Aorta (tissue), 5 donors: ENCODE measurements at regions not wholly inside any gene's neighbourhood (a gene's known extent, or its start where the extent isn't known, plus 50 kb on each side); places are given as distances from the start of the nearest gene placed in this dataset.

Source experiments
- ATAC-seq: fragments of 200-7000 bp; cut with Tn5 transposase; one replicate; pipeline ENCODE4 v1.9.1; 2022; ENCODE audit warnings: moderate library complexity; ENCODE audit not compliant: low FRiP score
- DNase-seq, 2 donors: peaks; one replicate each; pipeline ENCODE4 v3.0.0-alpha.2; 2020
- H3K27ac ChIP-seq, 2 donors: one replicate each; pipeline ENCODE4 v1.5.1; 2013; ENCODE audit warnings: low read length in 2 of 2, mild to moderate bottlenecking in 2 of 2, moderate library complexity in 2 of 2, control low read depth in 1 of 2, inconsistent platforms in 1 of 2, low read depth in 1 of 2
- H3K27me3 ChIP-seq, 2 donors: one replicate each; pipeline ENCODE4 v1.6.1; 2013; ENCODE audit warnings: control low read depth in 1 of 2, low read length in 1 of 2, mild to moderate bottlenecking in 1 of 2, moderate library complexity in 1 of 2; ENCODE audit not compliant: insufficient read depth in 2 of 2, control insufficient read depth in 1 of 2
- H3K36me3 ChIP-seq, 2 donors: one replicate each; pipeline ENCODE4 v1.6.1; 2013; ENCODE audit warnings: control low read depth in 1 of 2, low read length in 1 of 2, mild to moderate bottlenecking in 1 of 2; ENCODE audit not compliant: insufficient read depth in 2 of 2, control insufficient read depth in 1 of 2
- H3K4me1 ChIP-seq, 2 donors: one replicate each; pipeline ENCODE4 v1.6.1; 2013; ENCODE audit warnings: low read length in 2 of 2, control low read depth in 1 of 2, mild to moderate bottlenecking in 1 of 2, moderate library complexity in 1 of 2; ENCODE audit not compliant: insufficient read depth in 2 of 2, control insufficient read depth in 1 of 2
- H3K4me3 ChIP-seq, 2 donors: one replicate each; pipeline ENCODE4 v1.5.1; 2013; ENCODE audit warnings: low read length in 2 of 2, control low read depth in 1 of 2, mild to moderate bottlenecking in 1 of 2
- H3K9me3 ChIP-seq: one replicate; pipeline ENCODE4 v1.6.1; 2013; ENCODE audit warnings: mild to moderate bottlenecking, low read length; ENCODE audit not compliant: control insufficient read depth
- WGBS, 2 donors: extraction: QIAGEN DNeasy Blood & Tissue Kit; methylation state at CpG; one replicate each; pipeline ENCODE4 v1.1.7; 2013; 5-methylcytosine and 5-hydroxymethylcytosine counted together
- intact Hi-C, 2 donors: fragments of 100-400 bp; cut with DNase I; formaldehyde crosslinking; loops; one replicate each; pipeline versions ENCODE4 v1.14.2 to v1.15.0; 2022
- donor health status: healthy with polysubstance abuse.
- donor health status: Bipolar disorder and iron deficiency.
- donor health status: DM: no; HTN: no; CAD: no.
- donor health status: DM: no; HTN: no; CAD: no.
- donor health status: DM: yes; HTN: yes; CAD: no.

GRCh38 chr7:131141443-131141967 lies 186.2 kb upstream of the MKLN1 start:
- H3K36me3 ChIP-seq: no peaks in the 10 kb centered on the region
- H3K9me3 ChIP-seq: no peaks in the 10 kb centered on the region
- ATAC-seq (no peak), DNase-seq (no peak)
- intact Hi-C loops: no loop called here
- no peaks in the 10 kb centered on the region for H3K4me1 ChIP-seq
- no peak overlapping the region for H3K27ac ChIP-seq
- 85 to 87% methylated on average over 6 of the region's 6 CpGs for WGBS, 2 donors
- no peaks in the 10 kb centered on the region for H3K27me3 ChIP-seq
- no peak overlapping the region for H3K4me3 ChIP-seq

GRCh38 chr7:131143869-131144268 lies 183.8 kb upstream of the MKLN1 start:
- 93 to 98% methylated on average over 4 of the region's 4 CpGs for WGBS, 2 donors
- intact Hi-C loops: no loop called here
- no peaks in the 10 kb centered on the region for H3K36me3 ChIP-seq
- no peak overlapping the region for H3K4me3 ChIP-seq
- no peak overlapping the region for H3K27ac ChIP-seq
- ATAC-seq (no peak), DNase-seq (no peak)
- H3K27me3 ChIP-seq: no peaks in the 10 kb centered on the region
- no peaks in the 10 kb centered on the region for H3K4me1 ChIP-seq
- H3K9me3 ChIP-seq: no peaks in the 10 kb centered on the region

GRCh38 chr7:131145026-131145425 lies 182.7 kb upstream of the MKLN1 start:
- H3K27ac ChIP-seq: no peak overlapping the region
- H3K36me3 ChIP-seq: no peaks in the 10 kb centered on the region
- ATAC-seq (no peak), DNase-seq (no peak)
- no peaks in the 10 kb centered on the region for H3K4me1 ChIP-seq
- WGBS, 2 donors: 85 to 90% methylated on average over 8 of the region's 8 CpGs
- H3K4me3 ChIP-seq: no peak overlapping the region
- no peaks in the 10 kb centered on the region for H3K27me3 ChIP-seq
- intact Hi-C loops: no loop called here
- no peaks in the 10 kb centered on the region for H3K9me3 ChIP-seq

- Histone ChIP-seq H3K4me1 (no peaks in the 10 kb centered on the region), H3K9me3 (no peaks in the 10 kb centered on the region), H3K4me3 (no peak overlapping the region), H3K27ac (no peak overlapping the region), H3K27me3 (no peaks in the 10 kb centered on the region), H3K36me3 (no peaks in the 10 kb centered on the region)
- intact Hi-C loops: no loop called here
- DNase-seq (no peak), ATAC-seq (no peak)
- WGBS, 2 donors: 61 to 62% methylated on average over 3 of the region's 3 CpGs
These were observed 181.9 kb upstream of the MKLN1 start for GRCh38 chr7:131145770-131146169.

GRCh38 chr7:131147604-131148003 lies 180.1 kb upstream of the MKLN1 start:
- intact Hi-C loops: no loop called here
- DNase-seq (no peak), ATAC-seq (no peak)
- Histone ChIP-seq H3K36me3 (no peaks in the 10 kb centered on the region), H3K27ac (no peak overlapping the region), H3K9me3 (no peaks in the 10 kb centered on the region), H3K27me3 (no peaks in the 10 kb centered on the region), H3K4me1 (no peaks in the 10 kb centered on the region), H3K4me3 (no peak overlapping the region)

GRCh38 chr7:131148258-131148657 lies 179.4 kb upstream of the MKLN1 start:
- 94% methylated on average over 4 of the region's 4 CpGs for WGBS, 2 donors
- H3K4me3 ChIP-seq: no peak overlapping the region
- H3K27ac ChIP-seq: no peak overlapping the region
- intact Hi-C loops: no loop called here
- H3K27me3 ChIP-seq: no peaks in the 10 kb centered on the region
- ATAC-seq (no peak), DNase-seq (no peak)
- H3K36me3 ChIP-seq: no peaks in the 10 kb centered on the region
- H3K4me1 ChIP-seq: no peaks in the 10 kb centered on the region
- no peaks in the 10 kb centered on the region for H3K9me3 ChIP-seq

GRCh38 chr7:131148708-131149428 lies 178.8 kb upstream of the MKLN1 start:
- Histone ChIP-seq H3K36me3 (no peaks in the 10 kb centered on the region), H3K4me3 (no peak overlapping the region), H3K9me3 (no peaks in the 10 kb centered on the region), H3K27me3 (no peaks in the 10 kb centered on the region), H3K27ac (no peak overlapping the region), H3K4me1 (no peaks in the 10 kb centered on the region)
- intact Hi-C loops: no loop called here
- ATAC-seq (no peak), DNase-seq (no peak)
- 80 to 83% methylated on average over 10 of the region's 10 CpGs for WGBS, 2 donors

- intact Hi-C loops: no loop called here
- H3K27me3 ChIP-seq: no peaks in the 10 kb centered on the region
- DNase-seq: no peak
- no peak overlapping the region for H3K4me3 ChIP-seq
- no peaks in the 10 kb centered on the region for H3K36me3 ChIP-seq
- H3K27ac ChIP-seq: no peak overlapping the region
- H3K9me3 ChIP-seq: no peaks in the 10 kb centered on the region
- H3K4me1 ChIP-seq: no peaks in the 10 kb centered on the region
- ATAC-seq: no peak
These were observed 178.3 kb upstream of the MKLN1 start for GRCh38 chr7:131149429-131149773.

GRCh38 chr7:131149840-131150239 lies 177.8 kb upstream of the MKLN1 start:
- H3K4me3 ChIP-seq: no peak overlapping the region
- no peaks in the 10 kb centered on the region for H3K9me3 ChIP-seq
- no peak for ATAC-seq
- 66 to 81% methylated on average over 4 of the region's 4 CpGs for WGBS, 2 donors
- intact Hi-C loops: no loop called here
- no peaks in the 10 kb centered on the region for H3K36me3 ChIP-seq
- no peak overlapping the region for H3K27ac ChIP-seq
- no peaks in the 10 kb centered on the region for H3K27me3 ChIP-seq
- no peak for DNase-seq
- H3K4me1 ChIP-seq: no peaks in the 10 kb centered on the region
